HG02678 (cell line): ENCODE measurements at regions not wholly inside any gene's neighbourhood (a gene's known extent, or its start where the extent isn't known, plus 50 kb on each side); places are given as distances from the start of the nearest gene placed in this dataset.

ENCODE experiments used
- ATAC-seq: cut with Tn5 transposase; IDR thresholded peaks from one replicate; pipeline ENCODE4 v1.9.1; 2021; ENCODE audit warnings: mild to moderate bottlenecking, moderate library complexity; ENCODE audit not compliant: unreplicated experiment

GRCh38 chr15:46383978-46384377 lies 749.1 kb downstream of the SQOR start:
- no peak for ATAC-seq

GRCh38 chr15:46386356-46386755 lies 751.5 kb downstream of the SQOR start:
- ATAC-seq = no peak

- no peak for ATAC-seq
Observed at GRCh38 chr15:46389739-46390138, 754.9 kb downstream of the SQOR start.

GRCh38 chr15:46394463-46394862 lies 759.6 kb downstream of the SQOR start:
- no peak for ATAC-seq

GRCh38 chr15:46408312-46408711 lies 773.5 kb downstream of the SQOR start:
- ATAC-seq = no peak

- no peak for ATAC-seq
Observed at GRCh38 chr15:46409841-46410301, 775.0 kb downstream of the SQOR start.

GRCh38 chr15:46410705-46411104 lies 775.9 kb downstream of the SQOR start:
- ATAC-seq = no peak

- ATAC-seq = no peak
Observed at GRCh38 chr15:46411900-46412299, 777.1 kb downstream of the SQOR start.

- ATAC-seq = no peak
Observed at GRCh38 chr15:46413799-46414198, 779.0 kb downstream of the SQOR start.

GRCh38 chr15:46416544-46416943 lies 781.7 kb downstream of the SQOR start:
- ATAC-seq = no peak

GRCh38 chr15:46420990-46421389 lies 786.2 kb downstream of the SQOR start:
- ATAC-seq = no peak

GRCh38 chr15:46441294-46442062 lies 806.6 kb downstream of the SQOR start:
- ATAC-seq = no peak

GRCh38 chr15:46442184-46442583 lies 807.4 kb downstream of the SQOR start:
- ATAC-seq = no peak

GRCh38 chr15:46442901-46443590 lies 808.2 kb downstream of the SQOR start:
- peak; percentile 54 for ATAC-seq

GRCh38 chr15:46450112-46450809 lies 815.4 kb downstream of the SQOR start:
- no peak for ATAC-seq

GRCh38 chr15:46450810-46451182 lies 816.0 kb downstream of the SQOR start:
- ATAC-seq = no peak

- no peak for ATAC-seq
Observed at GRCh38 chr15:46452297-46452820, 817.5 kb downstream of the SQOR start.

GRCh38 chr15:46456456-46456855 lies 821.6 kb downstream of the SQOR start:
- no peak for ATAC-seq

GRCh38 chr15:46460431-46461094 lies 825.7 kb downstream of the SQOR start:
- ATAC-seq = no peak

GRCh38 chr15:46461416-46461815 lies 826.6 kb downstream of the SQOR start:
- no peak for ATAC-seq

GRCh38 chr15:46467041-46467440 lies 832.2 kb downstream of the SQOR start:
- no peak for ATAC-seq
